ENCODE measurements at regions not wholly inside any gene's neighbourhood (a gene's known extent, or its start where the extent isn't known, plus 50 kb on each side); places are given as distances from the start of the nearest gene placed in this dataset.
"Not testable (repeated sequence)": the region's sequence is repeated elsewhere in the genome, so short reads cannot be mapped to it uniquely, and the experiment has no call there.

- Mint-ChIP-seq H3K36me3 (ENCODE audit: low read depth) (no peaks in the 10 kb centered on the region), H3K27me3 (no peaks in the 10 kb centered on the region), H3K9me3 (no peaks in the 10 kb centered on the region), H3K27ac (no peak overlapping the region), H3K4me3 (no peak overlapping the region), H3K4me1 (ENCODE audit: low read depth) (no peaks in the 10 kb centered on the region)
- intact Hi-C loops (cut with micrococcal nuclease), result no loop called here
Measured at GRCh38 chrY:14300775-14301174, 223.6 kb upstream of the NLGN4Y start.

GRCh38 chrY:14301552-14301951 lies 222.8 kb upstream of the NLGN4Y start:
- intact Hi-C loops (cut with micrococcal nuclease), result no loop called here
- no peaks in the 10 kb centered on the region for H3K27me3 Mint-ChIP-seq
- H3K36me3 Mint-ChIP-seq (ENCODE audit: low read depth), result no peaks in the 10 kb centered on the region
- no peak overlapping the region for H3K27ac Mint-ChIP-seq
- no peaks in the 10 kb centered on the region for H3K9me3 Mint-ChIP-seq
- H3K4me1 Mint-ChIP-seq (ENCODE audit: low read depth), result no peaks in the 10 kb centered on the region
- no peak overlapping the region for H3K4me3 Mint-ChIP-seq

DNA sequence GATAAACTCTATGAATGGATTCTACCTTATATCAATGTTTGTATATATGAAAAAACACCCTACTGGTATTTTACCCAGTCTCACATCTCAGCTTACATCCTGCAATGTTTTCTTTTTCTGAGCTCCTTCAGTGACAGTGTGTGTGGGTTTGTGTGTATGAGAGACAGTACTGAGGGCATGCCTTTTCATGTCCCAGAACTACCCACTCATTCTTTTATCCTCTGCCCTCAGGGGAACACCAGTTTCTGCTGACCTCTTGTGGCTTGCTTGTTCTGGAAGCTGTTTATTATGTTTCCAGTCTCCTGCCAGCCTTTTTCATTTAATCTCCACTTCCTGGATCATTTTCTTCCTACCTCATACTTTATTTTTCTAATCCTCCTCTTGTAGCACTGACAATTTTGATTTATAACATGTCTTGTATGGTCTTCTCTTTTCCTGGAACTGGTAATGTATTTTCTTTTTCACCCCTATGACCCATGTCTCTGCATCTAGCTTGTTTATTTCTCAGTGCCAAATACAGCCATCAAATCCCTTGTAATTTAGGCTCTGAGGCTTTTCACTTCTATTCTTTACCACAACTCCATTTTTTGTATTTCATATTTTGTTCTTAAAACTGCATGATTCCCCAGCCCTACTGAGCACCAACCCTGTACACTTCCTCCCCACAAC lies 195.5 kb upstream of the NLGN4Y start:
- intact Hi-C loops (cut with micrococcal nuclease), result no loop called here
- Mint-ChIP-seq H3K4me3 (no peak overlapping the region), H3K9me3 (no peaks in the 10 kb centered on the region), H3K27ac (no peak overlapping the region), H3K4me1 (ENCODE audit: low read depth) (no peaks in the 10 kb centered on the region), H3K27me3 (no peaks in the 10 kb centered on the region), H3K36me3 (ENCODE audit: low read depth) (no peaks in the 10 kb centered on the region)

GRCh38 chrY:14330362-14330761 lies 194.0 kb upstream of the NLGN4Y start:
- Mint-ChIP-seq H3K9me3 (no peaks in the 10 kb centered on the region), H3K27ac (no peak overlapping the region), H3K4me1 (ENCODE audit: low read depth) (no peaks in the 10 kb centered on the region), H3K4me3 (no peak overlapping the region), H3K36me3 (ENCODE audit: low read depth) (no peaks in the 10 kb centered on the region), H3K27me3 (no peaks in the 10 kb centered on the region)
- intact Hi-C loops (cut with micrococcal nuclease), result no loop called here

GRCh38 chrY:14339524-14339923 lies 184.8 kb upstream of the NLGN4Y start:
- no peaks in the 10 kb centered on the region for H3K36me3 Mint-ChIP-seq (ENCODE audit: low read depth)
- no peak overlapping the region for H3K4me3 Mint-ChIP-seq
- H3K27ac Mint-ChIP-seq, result no peak overlapping the region
- H3K27me3 Mint-ChIP-seq, result no peaks in the 10 kb centered on the region
- intact Hi-C loops (cut with micrococcal nuclease), result no loop called here
- peaks cover 8% of the 10 kb centered on the region for H3K4me1 Mint-ChIP-seq (ENCODE audit: low read depth)
- no peaks in the 10 kb centered on the region for H3K9me3 Mint-ChIP-seq

DNA sequence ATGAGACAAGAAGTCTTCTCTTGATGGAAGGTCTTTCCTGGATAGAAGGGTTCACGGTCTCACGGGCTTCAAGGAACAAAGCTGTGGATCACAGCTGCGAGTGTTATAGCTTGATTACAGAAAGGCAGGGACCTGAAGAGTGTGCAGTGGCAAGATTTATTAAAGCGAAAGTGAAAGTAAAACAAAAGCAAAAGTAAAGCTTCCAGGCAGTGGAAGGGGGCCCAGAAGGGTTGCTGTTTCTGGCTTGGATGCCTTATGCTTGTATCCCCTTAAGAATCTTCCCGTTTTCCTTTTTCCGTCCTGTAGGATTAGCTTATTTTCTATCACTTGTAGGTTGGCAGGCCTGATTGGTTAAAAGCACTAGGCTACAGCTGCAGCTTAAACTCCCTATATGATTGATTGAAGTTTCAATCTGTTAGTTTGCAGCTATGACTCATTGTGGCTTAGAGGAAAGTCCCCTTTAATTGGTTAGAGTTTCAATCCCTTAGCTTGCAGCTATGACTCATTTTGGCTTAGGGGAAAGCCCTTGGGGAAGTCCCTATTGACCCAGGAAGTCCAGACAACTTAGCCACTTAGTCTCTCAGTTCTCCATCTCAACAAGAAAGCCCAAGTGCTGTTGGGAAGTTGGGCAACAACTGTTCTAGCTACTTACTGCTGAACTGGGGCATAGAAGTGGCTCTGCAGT lies 183.7 kb upstream of the NLGN4Y start:
- peaks cover 8% of the 10 kb centered on the region for H3K4me1 Mint-ChIP-seq (ENCODE audit: low read depth)
- H3K9me3 Mint-ChIP-seq, result no peaks in the 10 kb centered on the region
- H3K36me3 Mint-ChIP-seq (ENCODE audit: low read depth), result no peaks in the 10 kb centered on the region
- intact Hi-C loops (cut with micrococcal nuclease), result loop anchor here (10.0 kb wide), 1 partner anchor 636 kb away; the partner anchor contains the start of gene TMSB4Y
- no peak overlapping the region for H3K4me3 Mint-ChIP-seq
- no peaks in the 10 kb centered on the region for H3K27me3 Mint-ChIP-seq
- no peak overlapping the region for H3K27ac Mint-ChIP-seq

- no peaks in the 10 kb centered on the region for H3K36me3 Mint-ChIP-seq (ENCODE audit: low read depth)
- H3K27me3 Mint-ChIP-seq, result no peaks in the 10 kb centered on the region
- H3K27ac Mint-ChIP-seq, result no peak overlapping the region
- no peak overlapping the region for H3K4me3 Mint-ChIP-seq
- peaks cover 8% of the 10 kb centered on the region for H3K4me1 Mint-ChIP-seq (ENCODE audit: low read depth)
- no peaks in the 10 kb centered on the region for H3K9me3 Mint-ChIP-seq
- intact Hi-C loops (cut with micrococcal nuclease), result loop anchor here (10.0 kb wide), 1 partner anchor 640 kb away; the partner anchor contains the start of gene TMSB4Y
Measured at GRCh38 chrY:14344648-14345333, 179.5 kb upstream of the NLGN4Y start.

GRCh38 chrY:14351590-14351989 lies 172.7 kb upstream of the NLGN4Y start:
- intact Hi-C loops (cut with micrococcal nuclease), result no loop called here

DNA sequence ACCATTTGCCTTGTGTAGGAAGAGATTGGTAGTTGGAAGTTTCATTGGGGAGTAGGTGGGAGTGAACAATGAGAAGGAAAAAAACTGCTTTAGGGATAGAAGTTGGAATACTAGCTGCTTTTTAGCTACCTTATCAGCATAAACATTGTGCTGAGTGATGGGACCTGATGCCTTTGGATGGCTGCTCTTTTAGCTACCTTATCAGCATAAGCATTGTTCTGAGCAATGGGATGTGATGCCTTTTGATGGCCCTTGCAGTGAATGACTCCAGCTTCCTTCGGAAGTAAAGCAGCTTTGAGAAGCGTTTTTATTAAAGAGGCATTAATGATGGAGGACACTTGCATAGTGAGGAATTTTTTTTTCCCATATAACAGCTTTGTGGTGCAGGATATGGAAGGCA lies 168.2 kb upstream of the NLGN4Y start:
- Mint-ChIP-seq H3K36me3 (ENCODE audit: low read depth) (no peaks in the 10 kb centered on the region), H3K9me3 (peaks cover 44% of the 10 kb centered on the region), H3K27me3 (peaks cover 1% of the 10 kb centered on the region), H3K4me1 (ENCODE audit: low read depth) (no peaks in the 10 kb centered on the region), H3K27ac (no peak overlapping the region), H3K4me3 (no peak overlapping the region)
- intact Hi-C loops (cut with micrococcal nuclease), result no loop called here

More at GRCh38 chrY:14351590-14351989, 172.7 kb upstream of the NLGN4Y start:
- Mint-ChIP-seq H3K27me3 (peaks cover 1% of the 10 kb centered on the region), H3K4me1 (ENCODE audit: low read depth) (no peaks in the 10 kb centered on the region), H3K27ac (no peak overlapping the region), H3K36me3 (ENCODE audit: low read depth) (no peaks in the 10 kb centered on the region), H3K9me3 (peaks cover 19% of the 10 kb centered on the region), H3K4me3 (no peak overlapping the region)

GRCh38 chrY:14360748-14361500 lies 163.4 kb upstream of the NLGN4Y start:
- no peaks in the 10 kb centered on the region for H3K36me3 Mint-ChIP-seq (ENCODE audit: low read depth)
- H3K4me1 Mint-ChIP-seq (ENCODE audit: low read depth), result no peaks in the 10 kb centered on the region
- no peak overlapping the region for H3K4me3 Mint-ChIP-seq
- H3K27ac Mint-ChIP-seq, result no peak overlapping the region
- H3K27me3 Mint-ChIP-seq, result no peaks in the 10 kb centered on the region
- H3K9me3 Mint-ChIP-seq, result peaks cover 41% of the 10 kb centered on the region
- intact Hi-C loops (cut with micrococcal nuclease), result no loop called here

- H3K36me3 Mint-ChIP-seq (ENCODE audit: low read depth), result no peaks in the 10 kb centered on the region
- no peak overlapping the region for H3K27ac Mint-ChIP-seq
- intact Hi-C loops (cut with micrococcal nuclease), result no loop called here
- H3K9me3 Mint-ChIP-seq, result peaks cover 6% of the 10 kb centered on the region
- no peaks in the 10 kb centered on the region for H3K4me1 Mint-ChIP-seq (ENCODE audit: low read depth)
- H3K4me3 Mint-ChIP-seq, result no peak overlapping the region
- no peaks in the 10 kb centered on the region for H3K27me3 Mint-ChIP-seq
Measured at GRCh38 chrY:14373608-14374007, 150.7 kb upstream of the NLGN4Y start.

GRCh38 chrY:14378217-14378616 lies 146.1 kb upstream of the NLGN4Y start:
- Mint-ChIP-seq H3K9me3 (peaks cover 16% of the 10 kb centered on the region), H3K27ac (no peak overlapping the region), H3K27me3 (no peaks in the 10 kb centered on the region), H3K4me1 (ENCODE audit: low read depth) (no peaks in the 10 kb centered on the region), H3K4me3 (no peak overlapping the region), H3K36me3 (ENCODE audit: low read depth) (no peaks in the 10 kb centered on the region)
- intact Hi-C loops (cut with micrococcal nuclease), result no loop called here

- intact Hi-C loops (cut with micrococcal nuclease); H3K36me3 Mint-ChIP-seq (ENCODE audit: low read depth): not testable (repeated sequence)
Measured at GRCh38 chrY:14410549-14411030, 113.7 kb upstream of the NLGN4Y start.

DNA sequence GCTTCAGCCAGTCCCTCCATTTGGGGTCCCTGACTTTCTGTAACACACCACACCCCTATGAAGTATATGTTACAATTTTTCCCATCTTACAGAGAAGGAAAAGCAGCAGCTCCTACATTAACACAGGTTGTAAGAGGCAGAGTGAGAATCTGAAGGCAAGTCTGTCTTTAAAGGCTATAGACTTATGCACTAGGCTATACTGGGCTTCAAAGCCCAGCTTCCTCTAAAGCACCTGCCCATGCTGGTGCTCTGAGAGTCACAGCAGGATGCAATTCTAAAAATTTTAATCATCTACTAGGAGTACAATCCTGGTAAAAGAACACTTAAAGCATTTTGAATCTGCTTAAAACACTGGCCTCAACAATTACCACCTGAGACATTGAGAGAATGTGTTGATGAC lies 113.0 kb upstream of the NLGN4Y start:
- Mint-ChIP-seq H3K4me3 (no peak overlapping the region), H3K27ac (no peak overlapping the region), H3K36me3 (ENCODE audit: low read depth) (no peaks in the 10 kb centered on the region), H3K4me1 (ENCODE audit: low read depth) (no peaks in the 10 kb centered on the region), H3K27me3 (no peaks in the 10 kb centered on the region), H3K9me3 (no peaks in the 10 kb centered on the region)
- intact Hi-C loops (cut with micrococcal nuclease), result no loop called here

More at GRCh38 chrY:14410549-14411030, 113.7 kb upstream of the NLGN4Y start:
- not testable (repeated sequence) for H3K27ac Mint-ChIP-seq; H3K4me3 Mint-ChIP-seq; H3K4me1 Mint-ChIP-seq (ENCODE audit: low read depth); H3K9me3 Mint-ChIP-seq; H3K27me3 Mint-ChIP-seq
